GM12878 (cell line): ENCODE measurements at regions not wholly inside any gene's neighbourhood (a gene's known extent, or its start where the extent isn't known, plus 50 kb on each side); places are given as distances from the start of the nearest gene placed in this dataset.

Experiments
- ATAC-seq: fragments of 200-7000 bp; cut with Tn5 transposase; 3 replicates; pipeline ENCODE4 v1.9.1; 2020; ENCODE audit warnings: mild to moderate bottlenecking, moderate library complexity
- BruUV-seq: library from RNA; stranded (reverse); fragments of 400-500 nt; replicated peaks from 2 replicates; lab custom pipeline; 2021; lab: Mats Ljungman, UMichigan
- CTCF ChIA-PET: fragments of 300-600 bp; sonication (Branson Sonifier 250); formaldehyde crosslinking; extraction: SDS; loops from one replicate; lab custom pipeline; 2021; ENCODE audit warnings: inconsistent platforms; lab: Yijun Ruan, JAX
- POLR2A ChIA-PET: fragments of 350-600 bp; formaldehyde crosslinking; extraction: SDS; loops from one replicate; lab custom pipeline; 2021; ENCODE audit warnings: inconsistent platforms; lab: Charles Lee
- RAD21 ChIA-PET: fragments of 300-600 bp; sonication (Branson Sonifier 250); formaldehyde crosslinking; loops from one replicate; lab custom pipeline; 2023; ENCODE audit warnings: antibody characterized with exemption; ENCODE audit not compliant: unreplicated experiment; lab: Charles Lee
- SMC1A ChIA-PET: fragments of 300-600 bp; sonication (Branson Sonifier 250); formaldehyde crosslinking; loops from one replicate; lab custom pipeline; 2023; ENCODE audit not compliant: unreplicated experiment, uncharacterized antibody; lab: Charles Lee
- DNase-seq: peaks from one replicate; pipeline ENCODE4 v3.0.0-alpha.2; 2011; ENCODE audit warnings: low read depth, low spot score
- FAIRE-seq: peaks from 3 replicates; lab custom pipeline; 2011; peaks lifted over from hg19 to GRCh38; lab: Jason Lieb, UNC
- H2AFZ ChIP-seq: 2 replicates; pipeline ENCODE4 v1.6.0; 2011; ENCODE audit warnings: low read depth, low read length, control low read depth; ENCODE audit not compliant: control insufficient read depth
- H3K27ac ChIP-seq: 2 replicates; pipeline ENCODE4 v1.5.1; 2011; ENCODE audit warnings: control low read depth; ENCODE audit not compliant: control insufficient read depth, insufficient read depth
- H3K27me3 ChIP-seq, 2 experiments: replicated peaks in 1 of 2; 2 replicates each; pipeline versions ENCODE4 v1.6.0 to v1.6.1; 2011; ENCODE audit warnings: low read length in 1 of 2; ENCODE audit not compliant: control insufficient read depth in 2 of 2, insufficient read depth in 2 of 2
- H3K36me3 ChIP-seq, 2 experiments: 2 replicates each; pipeline ENCODE4 v1.5.1; 2011; ENCODE audit warnings: low read length in 1 of 2; ENCODE audit not compliant: control insufficient read depth in 2 of 2, insufficient read depth in 2 of 2
- H3K4me1 ChIP-seq: 2 replicates; pipeline ENCODE4 v1.6.1; 2011; ENCODE audit warnings: mild to moderate bottlenecking, low read length, moderate library complexity, mixed read lengths; ENCODE audit not compliant: control insufficient read depth, insufficient read depth
- H3K4me2 ChIP-seq: 2 replicates; pipeline ENCODE4 v1.6.0; 2011; ENCODE audit warnings: control low read depth; ENCODE audit not compliant: control insufficient read depth, insufficient read depth
- H3K4me3 ChIP-seq: fragments of 200-600 bp; sonication (generic); 2 replicates; pipeline ENCODE4 v1.5.1; 2016
- H3K79me2 ChIP-seq: 2 replicates; pipeline ENCODE4 v1.6.0; 2011; ENCODE audit warnings: low read length; ENCODE audit not compliant: control insufficient read depth, insufficient read depth
- H3K9ac ChIP-seq: 2 replicates; pipeline ENCODE4 v1.8.0; 2011; ENCODE audit warnings: low read length, control low read depth, mixed read lengths; ENCODE audit not compliant: control insufficient read depth, insufficient read depth
- H3K9me3 ChIP-seq: replicated peaks from 3 replicates; pipeline ENCODE4 v1.5.1; 2011; ENCODE audit warnings: mild to moderate bottlenecking, low read length; ENCODE audit not compliant: control insufficient read depth, insufficient read depth
- H4K20me1 ChIP-seq: 2 replicates; pipeline ENCODE4 v1.6.0; 2011; ENCODE audit not compliant: control insufficient read depth, insufficient read depth
- BMI1 ChIP-seq: fragments of 450-650 bp; IDR thresholded peaks from 2 replicates; pipeline ENCODE4 v1.6.1; 2016; ENCODE audit warnings: mild to moderate bottlenecking, moderate library complexity, borderline replicate concordance
- SMARCA5 ChIP-seq: fragments of 450-650 bp; IDR thresholded peaks from 2 replicates; pipeline ENCODE4 v1.6.1; 2017; ENCODE audit warnings: mild to moderate bottlenecking
- SUZ12 ChIP-seq: fragments of 200-600 bp; sonication (generic); IDR thresholded peaks from one replicate; pipeline ENCODE4 v1.6.1; 2018; ENCODE audit warnings: antibody characterized with exemption, mild to moderate bottlenecking; ENCODE audit not compliant: unreplicated experiment
- ZBED1 ChIP-seq: IDR thresholded peaks from 2 replicates; pipeline ENCODE4 v1.6.1; 2016; ENCODE audit warnings: borderline replicate concordance
- ZNF24 ChIP-seq: fragments of 450-650 bp; IDR thresholded peaks from 2 replicates; pipeline ENCODE4 v1.6.1; 2017; ENCODE audit warnings: antibody characterized with exemption, mild to moderate bottlenecking
- ZNF592 ChIP-seq: fragments of 450-650 bp; IDR thresholded peaks from 2 replicates; pipeline ENCODE4 v1.6.1; 2017; ENCODE audit warnings: mild to moderate bottlenecking, moderate library complexity
- ZSCAN29 ChIP-seq: fragments of 450-650 bp; IDR thresholded peaks from 2 replicates; pipeline ENCODE4 v1.6.1; 2017; ENCODE audit warnings: mild to moderate bottlenecking, moderate library complexity
- WGBS: methylation state at CpG from one replicate; pipeline ENCODE4 v1.1.6; 2016; ENCODE audit warnings: low lambda C conversion rate; ENCODE audit not compliant: insufficient replicate concordance, insufficient coverage; ENCODE audit errors: missing lambda C conversion rate; 5-methylcytosine and 5-hydroxymethylcytosine counted together
- in situ Hi-C: fragments of 300-500 bp; cut with MboI; formaldehyde crosslinking; loops from 9 replicates; pipeline ENCODE4 v1.14.3; 2018; ENCODE audit warnings: mixed read lengths
- intact Hi-C: fragments of 100-400 bp; cut with micrococcal nuclease; formaldehyde crosslinking; loops from one replicate; pipeline ENCODE4 v1.14.2; 2022; ENCODE audit not compliant: unreplicated experiment
- TF ChIP-seq, protein P1 (sequence below): fragments of 450-650 bp; formaldehyde crosslinking; IDR thresholded peaks from 2 replicates; pipeline ENCODE4 v1.4.0; 2020; ENCODE audit warnings: mild to moderate bottlenecking, moderate library complexity

DNA sequence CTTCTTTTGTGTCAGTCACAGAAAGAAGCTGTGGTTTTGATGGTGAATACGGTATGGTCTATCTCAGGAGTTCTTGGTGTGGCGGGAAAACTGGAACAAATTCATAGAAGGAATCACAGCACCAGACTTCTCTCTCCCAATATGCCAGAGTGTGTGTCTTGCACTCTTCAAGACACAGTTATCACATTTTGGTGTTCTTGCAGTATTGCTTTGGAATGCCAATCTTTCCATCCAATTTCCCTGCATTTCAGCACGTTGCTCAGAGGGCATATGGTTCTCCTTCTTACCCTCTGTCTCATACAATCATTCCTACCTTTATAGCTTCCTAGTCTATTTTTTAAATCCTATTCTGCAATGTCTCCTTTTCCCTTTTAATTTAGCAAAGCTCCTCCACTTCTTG is 216.3 kb downstream of the TMEM182 start:
- FAIRE-seq (no peak), ATAC-seq (no peak), DNase-seq (no peak)
- Histone ChIP-seq H4K20me1 (no peaks in the 10 kb centered on the region), H3K27me3 (no peaks in the 10 kb centered on the region; a peak in 1 of 4 replicates), H3K4me3 (no peak overlapping the region), H3K79me2 (no peaks in the 10 kb centered on the region), H3K9ac (no peak overlapping the region), H3K4me2 (no peak overlapping the region), H3K27ac (no peak overlapping the region), H3K4me1 (no peaks in the 10 kb centered on the region), H2AFZ (no peak overlapping the region), H3K36me3 (no peaks in the 10 kb centered on the region), H3K9me3 (no peaks in the 10 kb centered on the region)
- POLR2A ChIA-PET = no interaction called here
- in situ Hi-C loops (no loop called here), intact Hi-C loops (loop anchor here (5.0 kb wide), 1 partner anchor 179 kb away; no protein-coding TSS in a partner anchor)
- WGBS = 35% methylated on average over 3 of the region's 3 CpGs
- no peak for TF ChIP-seq SMARCA5
- no peak for TF ChIP-seq BMI1
- no peak for TF ChIP-seq ZBED1
- TF ChIP-seq ZSCAN29 = no peak
- RAD21 ChIA-PET = interaction anchor here (0.7 kb wide), 1 partner anchor 1377 kb away, joined by 3 read pairs; no protein-coding TSS in a partner anchor
- no TSS peak for BruUV-seq
- CTCF ChIA-PET = no interaction called here
- SMC1A ChIA-PET = no interaction called here

GRCh38 chr2:102979429-102979828 is 217.6 kb downstream of the TMEM182 start:
- no peaks in the 10 kb centered on the region for H3K79me2 ChIP-seq
- intact Hi-C loops (loop anchor here (5.0 kb wide), 1 partner anchor 178 kb away; no protein-coding TSS in a partner anchor), in situ Hi-C loops (no loop called here)
- SMC1A ChIA-PET = no interaction called here
- no peaks in the 10 kb centered on the region for H4K20me1 ChIP-seq
- no peak overlapping the region for H3K4me3 ChIP-seq
- RAD21 ChIA-PET = no interaction called here
- CTCF ChIA-PET = no interaction called here
- no peak for ATAC-seq
- POLR2A ChIA-PET = no interaction called here
- H3K36me3 ChIP-seq = no peaks in the 10 kb centered on the region
- H3K27me3 ChIP-seq = no peaks in the 10 kb centered on the region; a peak in 1 of 4 replicates
- no peak overlapping the region for H2AFZ ChIP-seq
- DNase-seq = no peak
- no peaks in the 10 kb centered on the region for H3K4me1 ChIP-seq
- no TSS peak for BruUV-seq
- 7% methylated on average over 4 of the region's 4 CpGs for WGBS
- H3K4me2 ChIP-seq = no peak overlapping the region
- H3K9ac ChIP-seq = no peak overlapping the region
- FAIRE-seq = no peak
- H3K9me3 ChIP-seq = no peaks in the 10 kb centered on the region
- H3K27ac ChIP-seq = no peak overlapping the region
- no peak for TF ChIP-seq SUZ12
- TF ChIP-seq, protein P1, sequence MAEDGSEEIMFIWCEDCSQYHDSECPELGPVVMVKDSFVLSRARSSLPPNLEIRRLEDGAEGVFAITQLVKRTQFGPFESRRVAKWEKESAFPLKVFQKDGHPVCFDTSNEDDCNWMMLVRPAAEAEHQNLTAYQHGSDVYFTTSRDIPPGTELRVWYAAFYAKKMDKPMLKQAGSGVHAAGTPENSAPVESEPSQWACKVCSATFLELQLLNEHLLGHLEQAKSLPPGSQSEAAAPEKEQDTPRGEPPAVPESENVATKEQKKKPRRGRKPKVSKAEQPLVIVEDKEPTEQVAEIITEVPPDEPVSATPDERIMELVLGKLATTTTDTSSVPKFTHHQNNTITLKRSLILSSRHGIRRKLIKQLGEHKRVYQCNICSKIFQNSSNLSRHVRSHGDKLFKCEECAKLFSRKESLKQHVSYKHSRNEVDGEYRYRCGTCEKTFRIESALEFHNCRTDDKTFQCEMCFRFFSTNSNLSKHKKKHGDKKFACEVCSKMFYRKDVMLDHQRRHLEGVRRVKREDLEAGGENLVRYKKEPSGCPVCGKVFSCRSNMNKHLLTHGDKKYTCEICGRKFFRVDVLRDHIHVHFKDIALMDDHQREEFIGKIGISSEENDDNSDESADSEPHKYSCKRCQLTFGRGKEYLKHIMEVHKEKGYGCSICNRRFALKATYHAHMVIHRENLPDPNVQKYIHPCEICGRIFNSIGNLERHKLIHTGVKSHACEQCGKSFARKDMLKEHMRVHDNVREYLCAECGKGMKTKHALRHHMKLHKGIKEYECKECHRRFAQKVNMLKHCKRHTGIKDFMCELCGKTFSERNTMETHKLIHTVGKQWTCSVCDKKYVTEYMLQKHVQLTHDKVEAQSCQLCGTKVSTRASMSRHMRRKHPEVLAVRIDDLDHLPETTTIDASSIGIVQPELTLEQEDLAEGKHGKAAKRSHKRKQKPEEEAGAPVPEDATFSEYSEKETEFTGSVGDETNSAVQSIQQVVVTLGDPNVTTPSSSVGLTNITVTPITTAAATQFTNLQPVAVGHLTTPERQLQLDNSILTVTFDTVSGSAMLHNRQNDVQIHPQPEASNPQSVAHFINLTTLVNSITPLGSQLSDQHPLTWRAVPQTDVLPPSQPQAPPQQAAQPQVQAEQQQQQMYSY (CRISPR knock-in tag) = no peak
- no peak for TF ChIP-seq BMI1
- no peak for TF ChIP-seq ZNF24
- no peak for TF ChIP-seq ZNF592
